ENCODE measurements at regions not wholly inside any gene's neighbourhood (a gene's known extent, or its start where the extent isn't known, plus 50 kb on each side); places are given as distances from the start of the nearest gene placed in this dataset.

DNA sequence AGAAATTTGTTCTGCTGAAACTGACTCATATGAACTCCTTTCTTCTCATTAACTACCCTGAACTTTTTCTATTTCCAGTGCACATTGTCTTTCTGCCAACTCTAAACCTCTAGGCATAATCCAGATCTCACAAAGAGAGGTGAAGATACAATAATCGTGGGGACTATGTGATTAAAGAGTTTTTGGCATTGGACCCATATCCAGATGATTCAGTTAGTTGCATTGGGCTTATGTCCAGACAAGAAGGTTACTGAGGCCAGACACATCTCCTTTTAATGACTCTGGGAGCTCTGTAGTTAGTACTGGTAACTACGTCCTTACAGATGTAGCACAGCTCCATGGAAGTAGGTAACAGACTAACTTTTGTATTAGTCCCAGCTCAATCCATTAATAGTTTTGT is 273.0 kb downstream of the CASP12 start:
- intact Hi-C loops (cut with DNase I): no loop called here
- DNase-seq: no peak

DNA sequence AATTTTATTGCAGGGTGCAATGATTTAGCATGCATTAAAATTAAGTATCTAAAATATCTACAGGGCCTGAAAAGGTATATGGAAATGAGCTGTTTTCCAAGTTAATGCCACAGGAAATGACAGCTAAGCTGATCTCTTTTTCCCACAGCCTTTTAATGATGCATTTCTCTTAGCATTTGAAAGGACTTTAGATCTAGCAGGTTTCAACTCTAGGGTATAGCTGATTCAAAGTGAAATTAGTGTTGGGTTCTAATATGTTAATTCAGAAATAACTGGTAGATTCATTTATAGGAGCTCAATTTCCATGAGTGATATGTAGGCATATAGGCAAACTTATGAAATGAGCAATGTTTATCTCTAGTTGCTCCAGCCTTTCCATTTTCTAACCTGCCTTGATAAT is 274.2 kb downstream of the CASP12 start:
- H3K4me3 ChIP-seq: no peak overlapping the region
- H3K27me3 ChIP-seq (ENCODE audit: insufficient read depth in 3 of 3, low read length in 2 of 3): no peaks in the 10 kb centered on the region
- H3K4me1 ChIP-seq: no peaks in the 10 kb centered on the region
- DNase-seq: no peak
- intact Hi-C loops (cut with DNase I): no loop called here
- H3K27ac ChIP-seq: no peak overlapping the region
- no peaks in the 10 kb centered on the region for H3K36me3 ChIP-seq (ENCODE audit: insufficient read depth in 1 of 2, low read depth in 1 of 2)
- TF ChIP-seq, protein P1, sequence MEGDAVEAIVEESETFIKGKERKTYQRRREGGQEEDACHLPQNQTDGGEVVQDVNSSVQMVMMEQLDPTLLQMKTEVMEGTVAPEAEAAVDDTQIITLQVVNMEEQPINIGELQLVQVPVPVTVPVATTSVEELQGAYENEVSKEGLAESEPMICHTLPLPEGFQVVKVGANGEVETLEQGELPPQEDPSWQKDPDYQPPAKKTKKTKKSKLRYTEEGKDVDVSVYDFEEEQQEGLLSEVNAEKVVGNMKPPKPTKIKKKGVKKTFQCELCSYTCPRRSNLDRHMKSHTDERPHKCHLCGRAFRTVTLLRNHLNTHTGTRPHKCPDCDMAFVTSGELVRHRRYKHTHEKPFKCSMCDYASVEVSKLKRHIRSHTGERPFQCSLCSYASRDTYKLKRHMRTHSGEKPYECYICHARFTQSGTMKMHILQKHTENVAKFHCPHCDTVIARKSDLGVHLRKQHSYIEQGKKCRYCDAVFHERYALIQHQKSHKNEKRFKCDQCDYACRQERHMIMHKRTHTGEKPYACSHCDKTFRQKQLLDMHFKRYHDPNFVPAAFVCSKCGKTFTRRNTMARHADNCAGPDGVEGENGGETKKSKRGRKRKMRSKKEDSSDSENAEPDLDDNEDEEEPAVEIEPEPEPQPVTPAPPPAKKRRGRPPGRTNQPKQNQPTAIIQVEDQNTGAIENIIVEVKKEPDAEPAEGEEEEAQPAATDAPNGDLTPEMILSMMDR (IDR thresholded peaks at IDR 0.05): no peak
- no peaks in the 10 kb centered on the region for H3K9me3 ChIP-seq
- no peak for ATAC-seq

More for the DNA sequence above, 273.0 kb downstream of the CASP12 start:
- no peak overlapping the region for H3K4me3 ChIP-seq
- TF ChIP-seq, protein P1 (IDR thresholded peaks at IDR 0.05): no peak
- H3K27ac ChIP-seq: no peak overlapping the region
- no peaks in the 10 kb centered on the region for H3K9me3 ChIP-seq
- H3K36me3 ChIP-seq (ENCODE audit: insufficient read depth in 1 of 2, low read depth in 1 of 2): no peaks in the 10 kb centered on the region
- 31 to 38% (median 33%) methylated on average over 2 of the region's 2 CpGs for WGBS, 3 donors
- no peaks in the 10 kb centered on the region for H3K4me1 ChIP-seq
- no peak for ATAC-seq
- no peaks in the 10 kb centered on the region for H3K27me3 ChIP-seq (ENCODE audit: insufficient read depth in 3 of 3, low read length in 2 of 3)

DNA sequence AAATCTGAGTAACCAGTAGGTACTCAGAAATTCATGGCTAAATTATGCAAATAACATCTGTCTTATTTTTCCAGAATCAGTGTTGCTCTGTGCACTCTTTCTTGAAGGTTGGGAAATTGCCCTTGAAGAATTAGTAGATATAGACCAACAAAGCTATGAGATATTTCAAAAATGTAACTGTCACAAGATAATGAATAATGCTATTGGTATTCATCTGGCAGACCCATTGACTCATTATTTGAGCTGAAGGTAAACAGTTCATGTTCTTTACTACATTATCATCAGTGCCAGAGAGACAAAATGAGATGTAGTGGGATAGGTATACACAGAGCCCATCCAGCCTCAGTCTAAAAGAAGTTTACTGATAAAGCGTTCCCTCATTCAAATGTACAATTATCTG is 274.7 kb downstream of the CASP12 start:
- Histone ChIP-seq H3K27me3 (ENCODE audit: insufficient read depth in 3 of 3, low read length in 2 of 3) (no peaks in the 10 kb centered on the region), H3K36me3 (ENCODE audit: insufficient read depth in 1 of 2, low read depth in 1 of 2) (no peaks in the 10 kb centered on the region), H3K9me3 (no peaks in the 10 kb centered on the region), H3K27ac (no peak overlapping the region), H3K4me1 (no peaks in the 10 kb centered on the region), H3K4me3 (no peak overlapping the region)
- DNase-seq (no peak), ATAC-seq (no peak)
- intact Hi-C loops (cut with DNase I): no loop called here
- WGBS, 3 donors: 65 to 80% (median 73%) methylated on average over 1 of the region's 1 CpG
- TF ChIP-seq, protein P1 (IDR thresholded peaks at IDR 0.05): no peak

DNA sequence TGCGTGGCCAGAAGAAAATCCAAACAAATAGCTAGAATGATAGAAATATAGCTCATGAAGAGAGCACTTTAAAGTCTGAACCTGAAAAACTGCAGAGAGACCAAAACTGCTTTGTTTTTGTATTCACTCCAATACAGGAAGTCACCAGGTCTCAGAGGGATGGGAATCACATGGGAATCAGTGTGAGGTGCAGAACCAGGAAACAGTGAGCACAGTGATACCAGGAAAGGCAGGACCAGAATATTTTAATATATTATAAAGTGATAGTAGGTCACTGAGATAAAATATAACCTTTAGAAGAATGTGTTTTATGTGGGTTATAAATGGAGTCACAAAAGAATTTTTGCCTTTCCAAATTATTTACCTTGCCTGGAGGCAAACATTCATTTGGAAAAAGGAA is 277.3 kb downstream of the CASP12 start:
- intact Hi-C loops (cut with DNase I): no loop called here
- no peaks in the 10 kb centered on the region for H3K4me1 ChIP-seq

DNA sequence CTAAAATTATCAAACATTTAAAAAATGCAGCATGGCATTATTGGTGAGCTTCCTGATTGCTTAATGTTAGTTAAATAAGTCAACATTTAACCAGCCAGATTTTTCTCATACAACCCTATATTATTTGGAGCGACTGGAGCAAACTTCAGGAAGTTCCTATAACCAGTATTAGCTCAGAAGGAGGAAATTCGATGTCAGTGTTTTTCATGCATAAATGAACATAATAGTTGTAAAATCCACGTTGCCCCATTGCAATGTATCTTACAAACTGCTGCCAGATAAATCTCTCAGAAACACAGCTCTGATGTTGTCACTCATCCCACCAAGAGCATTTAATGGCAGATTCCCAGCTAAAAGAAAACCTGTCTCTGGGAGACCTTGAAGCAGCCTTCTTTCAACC is 278.5 kb downstream of the CASP12 start:
- Histone ChIP-seq H3K27ac (no peak overlapping the region), H3K36me3 (ENCODE audit: insufficient read depth in 1 of 2, low read depth in 1 of 2) (no peaks in the 10 kb centered on the region), H3K4me3 (no peak overlapping the region), H3K9me3 (no peaks in the 10 kb centered on the region), H3K4me1 (no peaks in the 10 kb centered on the region), H3K27me3 (ENCODE audit: insufficient read depth in 3 of 3, low read length in 2 of 3) (no peaks in the 10 kb centered on the region)
- ATAC-seq (no peak), DNase-seq (no peak)
- TF ChIP-seq, protein P1 (IDR thresholded peaks at IDR 0.05): no peak
- 48 to 56% (median 53%) methylated on average over 3 of the region's 3 CpGs for WGBS, 3 donors
- intact Hi-C loops (cut with DNase I): no loop called here

More for the DNA sequence above, 277.3 kb downstream of the CASP12 start:
- H3K4me3 ChIP-seq: no peak overlapping the region
- no peaks in the 10 kb centered on the region for H3K36me3 ChIP-seq (ENCODE audit: insufficient read depth in 1 of 2, low read depth in 1 of 2)
- DNase-seq (no peak), ATAC-seq (no peak)
- H3K9me3 ChIP-seq: no peaks in the 10 kb centered on the region
- no peaks in the 10 kb centered on the region for H3K27me3 ChIP-seq (ENCODE audit: insufficient read depth in 3 of 3, low read length in 2 of 3)
- TF ChIP-seq, protein P1 (IDR thresholded peaks at IDR 0.05): no peak
- 91 to 96% (median 93%) methylated on average over 1 of the region's 1 CpG for WGBS, 3 donors
- H3K27ac ChIP-seq: no peak overlapping the region
